ENCODE measurements at regions not wholly inside any gene's neighbourhood (a gene's known extent, or its start where the extent isn't known, plus 50 kb on each side); places are given as distances from the start of the nearest gene placed in this dataset.

GRCh38 chr6:28769626-28770402 lies 154.0 kb downstream of the TRIM27 start:
- H3K4me1 ChIP-seq = no peaks in the 10 kb centered on the region
- H3K4me3 ChIP-seq = no peak overlapping the region
- no peaks in the 10 kb centered on the region for H3K9me3 ChIP-seq
- H3K27ac ChIP-seq = no peak overlapping the region
- ATAC-seq (ENCODE audit: low FRiP score in 2 of 2) = no peak
- DNase-seq = no peak
- peaks cover 0 to 68% (median 23%) of the 10 kb centered on the region in 4 donors for H3K27me3 ChIP-seq
- 14 to 17% methylated on average over 13 to 20 of the region's 20 CpGs for WGBS, 2 donors
- no peak for TF ChIP-seq EP300 (IDR thresholded peaks at IDR 0.05)
- TF ChIP-seq POLR2A (IDR thresholded peaks at IDR 0.05) = no peak
- TF ChIP-seq POLR2AphosphoS5 (IDR thresholded peaks at IDR 0.05) = no peak
- TF ChIP-seq CTCF (IDR thresholded peaks at IDR 0.05) = no peak
- H3K36me3 ChIP-seq = no peaks in the 10 kb centered on the region

- Histone ChIP-seq H3K27ac (no peak overlapping the region), H3K27me3 (peaks cover 0 to 68% (median 21%) of the 10 kb centered on the region in 4 donors), H3K9me3 (no peaks in the 10 kb centered on the region), H3K4me3 (no peak overlapping the region), H3K36me3 (no peaks in the 10 kb centered on the region), H3K4me1 (no peaks in the 10 kb centered on the region)
- DNase-seq (no peak), ATAC-seq (ENCODE audit: low FRiP score in 2 of 2) (no peak)
- TF ChIP-seq POLR2A (IDR thresholded peaks at IDR 0.05) = no peak
- TF ChIP-seq CTCF (IDR thresholded peaks at IDR 0.05) = no peak
- TF ChIP-seq POLR2AphosphoS5 (IDR thresholded peaks at IDR 0.05) = no peak
- TF ChIP-seq EP300 (IDR thresholded peaks at IDR 0.05) = no peak
- 39 to 48% methylated on average over 13 to 14 of the region's 14 CpGs for WGBS, 2 donors
Observed at GRCh38 chr6:28770732-28771131, 153.1 kb downstream of the TRIM27 start.

GRCh38 chr6:28771401-28772267 lies 152.2 kb downstream of the TRIM27 start:
- Histone ChIP-seq H3K27ac (no peak overlapping the region), H3K27me3 (peaks cover 0 to 65% (median 22%) of the 10 kb centered on the region in 4 donors), H3K36me3 (no peaks in the 10 kb centered on the region), H3K4me1 (peaks cover 0 to 4% (median 0%) of the 10 kb centered on the region in 4 donors), H3K4me3 (no peak overlapping the region), H3K9me3 (no peaks in the 10 kb centered on the region)
- DNase-seq (no peak), ATAC-seq (ENCODE audit: low FRiP score in 2 of 2) (no peak)
- WGBS, 2 donors = 14% methylated on average over 18 to 19 of the region's 19 CpGs
- TF ChIP-seq EP300 (IDR thresholded peaks at IDR 0.05) (no peak), POLR2AphosphoS5 (IDR thresholded peaks at IDR 0.05) (no peak), CTCF (IDR thresholded peaks at IDR 0.05) (no peak), POLR2A (IDR thresholded peaks at IDR 0.05) (no peak)

- Histone ChIP-seq H3K4me3 (no peak overlapping the region), H3K27me3 (peaks cover 0 to 67% (median 25%) of the 10 kb centered on the region in 4 donors), H3K4me1 (peaks cover 0 to 7% (median 0%) of the 10 kb centered on the region in 4 donors), H3K27ac (no peak overlapping the region), H3K9me3 (no peaks in the 10 kb centered on the region), H3K36me3 (no peaks in the 10 kb centered on the region)
- TF ChIP-seq EP300 (IDR thresholded peaks at IDR 0.05) (no peak), CTCF (IDR thresholded peaks at IDR 0.05) (no peak), POLR2AphosphoS5 (IDR thresholded peaks at IDR 0.05) (no peak), POLR2A (IDR thresholded peaks at IDR 0.05) (no peak)
- DNase-seq (no peak), ATAC-seq (ENCODE audit: low FRiP score in 2 of 2) (no peak)
- WGBS, 2 donors = 7 to 8% methylated on average over 32 of the region's 32 CpGs
Observed at GRCh38 chr6:28772480-28773381, 151.1 kb downstream of the TRIM27 start.

Data from upper lobe of left lung (tissue), 6 donors.